K562 (cell line): ENCODE measurements at regions not wholly inside any gene's neighbourhood (a gene's known extent, or its start where the extent isn't known, plus 50 kb on each side); places are given as distances from the start of the nearest gene placed in this dataset.

Source experiments
- ATAC-seq: fragments of 200-7000 bp; cut with Tn5 transposase; 3 replicates; pipeline ENCODE4 v1.9.1; 2020; ENCODE audit warnings: moderate library complexity
- BruUV-seq: library from RNA; stranded (reverse); fragments of 400-500 nt; replicated peaks from 2 replicates; lab custom pipeline; 2021; lab: Mats Ljungman, UMichigan
- CTCF ChIA-PET: fragments of 300-600 bp; formaldehyde crosslinking; extraction: SDS; loops from one replicate; lab custom pipeline; 2021; ENCODE audit warnings: low intra/inter-chr PET ratio; lab: Yijun Ruan, JAX
- POLR2A ChIA-PET: fragments of 300-600, 350-650 bp; sonication (Branson Sonifier 250); formaldehyde crosslinking; extraction: SDS; loops from one replicate; lab custom pipeline; 2021; ENCODE audit warnings: antibody characterized with exemption, inconsistent platforms; lab: Yijun Ruan, JAX
- DNase-seq, 4 experiments: peaks; one replicate each; pipeline versions ENCODE4 v3.0.0 to v3.0.0-alpha.2; 2011 to 2018; ENCODE audit warnings: low spot score in 3 of 4, mixed read lengths in 3 of 4; ENCODE audit errors: extremely low read depth in 1 of 4
- FAIRE-seq: peaks from 2 replicates; lab custom pipeline; 2011; peaks lifted over from hg19 to GRCh38; lab: Jason Lieb, UNC
- H2AFZ ChIP-seq: 2 replicates; pipeline ENCODE4 v1.6.0; 2011; ENCODE audit warnings: low read depth, low read length, control low read depth, inconsistent platforms
- H3K27ac ChIP-seq: fragments of 200-600 bp; 3 replicates; pipeline ENCODE4 v1.8.0; 2011; ENCODE audit warnings: low read depth, mild to moderate bottlenecking, control low read depth, inconsistent platforms, low read length, moderate library complexity, mixed read lengths; ENCODE audit errors: extremely low read depth
- H3K27me3 ChIP-seq, 2 experiments: fragments of 300-600 bp in 1 of 2; 2 replicates in 1 of 2; 3 replicates in 1 of 2; pipeline versions ENCODE4 v1.6.0 to v1.8.0; 2011; ENCODE audit warnings: inconsistent platforms in 2 of 2, low read length in 2 of 2, mild to moderate bottlenecking in 1 of 2, mixed read lengths in 1 of 2, moderate library complexity in 1 of 2; ENCODE audit not compliant: control insufficient read depth in 2 of 2, insufficient read depth in 2 of 2
- H3K36me3 ChIP-seq: fragments of 300-600 bp; 3 replicates; pipeline ENCODE4 v1.8.0; 2011; ENCODE audit warnings: mild to moderate bottlenecking, low read length, inconsistent platforms; ENCODE audit not compliant: control insufficient read depth, insufficient read depth
- H3K4me1 ChIP-seq, 2 experiments: fragments of 200-600 bp in 1 of 2; replicated peaks in 1 of 2; 2 replicates in 1 of 2; 3 replicates in 1 of 2; pipeline versions ENCODE4 v1.5.1 to v1.8.0; 2011; ENCODE audit warnings: inconsistent platforms in 2 of 2, low read length in 2 of 2, mild to moderate bottlenecking in 1 of 2, mixed read lengths in 1 of 2, moderate library complexity in 1 of 2; ENCODE audit not compliant: control insufficient read depth in 2 of 2, insufficient read depth in 2 of 2
- H3K4me2 ChIP-seq: 2 replicates; pipeline ENCODE4 v1.6.1; 2011; ENCODE audit warnings: low read length, control low read depth, inconsistent platforms, mixed read lengths; ENCODE audit not compliant: insufficient read depth
- H3K4me3 ChIP-seq: fragments of 200-600 bp; sonication (generic), shearing (Covaris generic); 2 replicates; pipeline ENCODE4 v1.5.1; 2016; ENCODE audit warnings: control low read depth, inconsistent platforms
- H3K79me2 ChIP-seq: fragments of 200-600 bp; 3 replicates; pipeline ENCODE4 v1.8.0; 2011; ENCODE audit warnings: low read length, inconsistent platforms; ENCODE audit not compliant: control insufficient read depth, insufficient read depth
- H3K9ac ChIP-seq, 2 experiments: 2 replicates each; pipeline versions ENCODE4 v1.6.0 to v1.6.1; 2011; ENCODE audit warnings: low read depth in 2 of 2, low read length in 2 of 2, control low read depth in 1 of 2, inconsistent platforms in 1 of 2, mild to moderate bottlenecking in 1 of 2, mixed read lengths in 1 of 2; ENCODE audit not compliant: insufficient read depth in 1 of 2
- H3K9me1 ChIP-seq: one replicate; pipeline ENCODE4 v1.6.0; 2011; ENCODE audit warnings: inconsistent platforms, mild to moderate bottlenecking, low read length, moderate library complexity; ENCODE audit not compliant: control insufficient read depth, insufficient read depth
- H3K9me3 ChIP-seq: replicated peaks from 2 replicates; pipeline ENCODE4 v1.5.1; 2011; ENCODE audit warnings: low read depth, low read length, inconsistent platforms; ENCODE audit not compliant: control insufficient read depth, insufficient read depth
- H4K20me1 ChIP-seq: replicated peaks from 2 replicates; pipeline ENCODE4 v1.6.1; 2011; ENCODE audit warnings: low read length, inconsistent platforms, mixed read lengths; ENCODE audit not compliant: control insufficient read depth, insufficient read depth
- CTCF ChIP-seq, 3 experiments: IDR thresholded peaks in 2 of 3; conservative IDR thresholded peaks in 1 of 3; 2 replicates each; pipeline ENCODE4 v1.5.1; 2011 to 2012; ENCODE audit warnings: low read length in 3 of 3, mild to moderate bottlenecking in 3 of 3, control low read depth in 2 of 3, improper control_type of control experiment in 1 of 3, inconsistent platforms in 1 of 3, low read depth in 1 of 3, mixed read lengths in 1 of 3, moderate library complexity in 1 of 3; ENCODE audit not compliant: insufficient read depth in 2 of 3
- KLF10 ChIP-seq: fragments of 250-450 bp; sonication (Bioruptor Pico); IDR thresholded peaks from 2 replicates; pipeline ENCODE4 v1.6.1; 2021; ENCODE audit warnings: matching md5 sums
- ZBTB43 ChIP-seq: sonication (generic); formaldehyde crosslinking; IDR thresholded peaks from 2 replicates; pipeline ENCODE4 v1.8.0; 2023; ENCODE audit warnings: mild to moderate bottlenecking, missing genetic modification reagents
- ZNF224 ChIP-seq: sonication (generic); formaldehyde crosslinking; IDR thresholded peaks from 2 replicates; pipeline ENCODE4 v1.8.0; 2022; ENCODE audit warnings: mild to moderate bottlenecking, missing genetic modification reagents
- WGBS: fragments of 100-300 bp; shearing (Covaris generic); methylation state at CpG from one replicate; pipeline ENCODE4 v1.1.6; 2016; ENCODE audit warnings: low coverage, mixed read lengths; ENCODE audit not compliant: insufficient coverage; ENCODE audit errors: missing lambda C conversion rate; 5-methylcytosine and 5-hydroxymethylcytosine counted together
- in situ Hi-C: fragments of 300-500 bp; cut with MboI; formaldehyde crosslinking; loops from 4 replicates; pipeline ENCODE4 v1.15.0; 2018; ENCODE audit warnings: inconsistent platforms, mixed read lengths
- intact Hi-C: fragments of 100-400 bp; cut with micrococcal nuclease; formaldehyde crosslinking; loops from 2 replicates; pipeline ENCODE4 v1.14.2; 2022
- TF ChIP-seq, protein P1 (sequence below): fragments of 450-650 bp; formaldehyde crosslinking; IDR thresholded peaks from 2 replicates; pipeline ENCODE4 v1.4.0; 2020; ENCODE audit warnings: mild to moderate bottlenecking, moderate library complexity

DNA sequence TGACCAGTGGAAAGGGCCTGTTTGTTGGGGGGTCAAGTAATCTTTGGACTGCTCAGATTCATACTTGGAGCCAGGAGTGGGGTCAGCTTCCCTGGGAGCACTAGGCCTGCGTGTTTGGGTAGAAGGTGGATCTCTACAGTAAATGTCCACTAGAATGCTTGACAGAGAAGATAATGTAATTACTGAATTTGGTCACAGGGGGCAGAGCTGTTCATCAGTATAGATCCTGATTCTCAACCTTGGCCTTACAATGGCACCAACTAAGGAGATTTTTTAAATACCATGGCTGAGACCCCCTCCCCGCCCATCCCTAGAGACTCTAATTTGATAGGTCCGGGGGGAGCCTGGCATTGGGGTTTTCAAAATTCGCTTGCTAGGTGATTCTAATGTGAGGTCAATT lies 217.5 kb upstream of the PLXNA2 start:
- in situ Hi-C loops, result no loop called here

More for the DNA sequence above, 217.5 kb upstream of the PLXNA2 start:
- FAIRE-seq, result no peak
- ChIA-PET CTCF (no interaction called here), POLR2A (no interaction called here)
- no TSS peak for BruUV-seq
- ATAC-seq, result peak; percentile 75
- Histone ChIP-seq H3K79me2 (no peaks in the 10 kb centered on the region), H3K9me3 (no peaks in the 10 kb centered on the region), H3K27me3 (no peaks in the 10 kb centered on the region; a peak in 2 of 5 replicates), H3K9me1 (no peaks in the 10 kb centered on the region), H3K4me3 (no peak overlapping the region), H3K4me2 (no peak overlapping the region), H3K36me3 (no peaks in the 10 kb centered on the region), H2AFZ (no peak overlapping the region), H3K27ac (no peak overlapping the region), H3K9ac (no peak overlapping the region), H3K4me1 (no peaks in the 10 kb centered on the region), H4K20me1 (no peaks in the 10 kb centered on the region)
- TF ChIP-seq ZBTB43 (CRISPR knock-in tag) (no peak), KLF10 (CRISPR knock-in tag) (no peak), CTCF (IDR thresholded peaks at IDR 0.05 in 2 of 3, conservative IDR thresholded peaks at IDR 0.05 in 1 of 3; ENCODE audit: insufficient read depth in 2 of 3, low read depth in 1 of 3, low read length in 3 of 3) (peak; percentile 28 to 52 (median 44); a peak in 4 of 6 replicates), ZNF224 (CRISPR knock-in tag) (no peak)
- TF ChIP-seq, protein P1, sequence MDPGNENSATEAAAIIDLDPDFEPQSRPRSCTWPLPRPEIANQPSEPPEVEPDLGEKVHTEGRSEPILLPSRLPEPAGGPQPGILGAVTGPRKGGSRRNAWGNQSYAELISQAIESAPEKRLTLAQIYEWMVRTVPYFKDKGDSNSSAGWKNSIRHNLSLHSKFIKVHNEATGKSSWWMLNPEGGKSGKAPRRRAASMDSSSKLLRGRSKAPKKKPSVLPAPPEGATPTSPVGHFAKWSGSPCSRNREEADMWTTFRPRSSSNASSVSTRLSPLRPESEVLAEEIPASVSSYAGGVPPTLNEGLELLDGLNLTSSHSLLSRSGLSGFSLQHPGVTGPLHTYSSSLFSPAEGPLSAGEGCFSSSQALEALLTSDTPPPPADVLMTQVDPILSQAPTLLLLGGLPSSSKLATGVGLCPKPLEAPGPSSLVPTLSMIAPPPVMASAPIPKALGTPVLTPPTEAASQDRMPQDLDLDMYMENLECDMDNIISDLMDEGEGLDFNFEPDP (CRISPR knock-in tag), result no peak
- WGBS, result 0% methylated on average over 4 of the region's 4 CpGs
- intact Hi-C loops, result no loop called here
- DNase-seq, result peak; percentile 11 to 33 (median 22)
